ENCODE measurements at regions not wholly inside any gene's neighbourhood (a gene's known extent, or its start where the extent isn't known, plus 50 kb on each side); places are given as distances from the start of the nearest gene placed in this dataset.
"Not testable (repeated sequence)": the region's sequence is repeated elsewhere in the genome, so short reads cannot be mapped to it uniquely, and the experiment has no call there.

DNA sequence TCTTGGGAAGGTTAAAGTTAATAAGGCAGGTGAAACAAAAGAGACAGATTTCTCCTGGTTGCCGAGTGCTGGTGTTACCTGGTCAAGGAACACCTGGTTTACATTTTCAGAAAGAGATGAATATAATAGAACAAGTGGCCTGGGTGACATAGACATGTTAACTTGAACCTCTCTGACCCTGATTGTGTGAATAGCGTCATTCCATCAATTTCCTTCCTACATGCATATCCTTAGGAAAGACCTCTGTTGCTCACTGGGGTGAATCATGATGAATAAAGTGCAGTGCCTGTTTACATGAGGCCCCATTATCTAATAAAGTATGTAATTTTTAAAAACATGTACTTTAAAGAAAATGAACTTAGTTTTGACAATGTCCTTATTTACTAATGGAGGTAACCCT, 1822.9 kb upstream of the FLRT2 start:
- no peak overlapping the region for H3K4me3 ChIP-seq (replicated peaks; ENCODE audit: low read depth, low read length)
- DNase-seq (ENCODE audit: low read depth): no peak
- TF ChIP-seq, protein P1, sequence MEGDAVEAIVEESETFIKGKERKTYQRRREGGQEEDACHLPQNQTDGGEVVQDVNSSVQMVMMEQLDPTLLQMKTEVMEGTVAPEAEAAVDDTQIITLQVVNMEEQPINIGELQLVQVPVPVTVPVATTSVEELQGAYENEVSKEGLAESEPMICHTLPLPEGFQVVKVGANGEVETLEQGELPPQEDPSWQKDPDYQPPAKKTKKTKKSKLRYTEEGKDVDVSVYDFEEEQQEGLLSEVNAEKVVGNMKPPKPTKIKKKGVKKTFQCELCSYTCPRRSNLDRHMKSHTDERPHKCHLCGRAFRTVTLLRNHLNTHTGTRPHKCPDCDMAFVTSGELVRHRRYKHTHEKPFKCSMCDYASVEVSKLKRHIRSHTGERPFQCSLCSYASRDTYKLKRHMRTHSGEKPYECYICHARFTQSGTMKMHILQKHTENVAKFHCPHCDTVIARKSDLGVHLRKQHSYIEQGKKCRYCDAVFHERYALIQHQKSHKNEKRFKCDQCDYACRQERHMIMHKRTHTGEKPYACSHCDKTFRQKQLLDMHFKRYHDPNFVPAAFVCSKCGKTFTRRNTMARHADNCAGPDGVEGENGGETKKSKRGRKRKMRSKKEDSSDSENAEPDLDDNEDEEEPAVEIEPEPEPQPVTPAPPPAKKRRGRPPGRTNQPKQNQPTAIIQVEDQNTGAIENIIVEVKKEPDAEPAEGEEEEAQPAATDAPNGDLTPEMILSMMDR (IDR thresholded peaks at IDR 0.05; ENCODE audit: low read length, missing control alignments): no peak

DNA sequence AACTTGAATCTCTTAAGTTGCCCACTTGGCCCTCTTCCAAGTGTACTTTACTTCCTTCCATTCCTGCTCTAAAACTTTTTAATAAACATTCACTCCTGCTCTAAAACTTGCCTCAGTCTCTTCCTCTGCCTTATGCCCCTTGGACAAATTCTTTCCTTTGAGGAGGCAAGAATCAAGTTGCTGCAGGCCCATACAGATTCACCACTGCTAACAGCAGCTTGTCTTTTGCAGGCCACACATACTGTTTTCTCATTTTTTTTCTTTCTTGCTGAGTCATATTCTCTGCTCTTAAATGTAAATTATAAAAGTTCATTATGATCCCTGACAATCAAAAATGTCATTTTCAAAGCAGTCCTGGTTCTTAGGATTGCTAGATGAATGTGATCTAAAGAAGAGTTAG, 1820.8 kb upstream of the FLRT2 start:
- no peak for DNase-seq (ENCODE audit: low read depth)
- TF ChIP-seq, protein P1 (IDR thresholded peaks at IDR 0.05; ENCODE audit: low read length, missing control alignments): no peak
- no peak overlapping the region for H3K4me3 ChIP-seq (replicated peaks; ENCODE audit: low read depth, low read length)

DNA sequence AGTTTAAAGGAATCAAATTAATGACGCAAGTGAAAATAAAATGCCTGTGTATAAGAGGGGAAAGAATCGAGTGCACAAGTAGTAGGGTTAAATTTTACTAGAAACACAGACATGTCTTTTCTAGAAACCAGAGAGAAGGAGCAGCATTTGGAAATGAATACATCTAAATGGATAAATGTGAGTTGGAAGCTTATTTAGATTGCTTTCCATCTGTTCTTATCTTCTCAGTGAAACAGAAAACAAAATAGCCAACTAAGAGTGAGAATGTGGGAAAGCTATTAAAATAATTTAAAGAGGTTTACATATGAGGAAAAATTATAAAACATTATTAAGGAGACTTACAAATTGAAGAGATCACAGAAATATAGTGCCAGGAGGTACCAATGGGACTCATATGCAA, 1818.9 kb upstream of the FLRT2 start:
- TF ChIP-seq, protein P1 (IDR thresholded peaks at IDR 0.05; ENCODE audit: low read length, missing control alignments): no peak
- DNase-seq (ENCODE audit: low read depth): no peak
- H3K4me3 ChIP-seq (replicated peaks; ENCODE audit: low read depth, low read length): no peak overlapping the region

- no peak overlapping the region for H3K4me3 ChIP-seq (replicated peaks; ENCODE audit: low read depth, low read length)
- DNase-seq (ENCODE audit: low read depth): no peak
- TF ChIP-seq, protein P1 (IDR thresholded peaks at IDR 0.05; ENCODE audit: low read length, missing control alignments): no peak
Observed at GRCh38 chr14:83712418-83713129, 1817.4 kb upstream of the FLRT2 start.

GRCh38 chr14:83713732-83714131, 1816.2 kb upstream of the FLRT2 start:
- no peak for DNase-seq (ENCODE audit: low read depth)
- TF ChIP-seq, protein P1 (IDR thresholded peaks at IDR 0.05; ENCODE audit: low read length, missing control alignments): no peak

GRCh38 chr14:83714151-83714550, 1815.8 kb upstream of the FLRT2 start:
- no peak for DNase-seq (ENCODE audit: low read depth)
- TF ChIP-seq, protein P1 (IDR thresholded peaks at IDR 0.05; ENCODE audit: low read length, missing control alignments): no peak
- no peak overlapping the region for H3K4me3 ChIP-seq (replicated peaks; ENCODE audit: low read depth, low read length)

More at GRCh38 chr14:83713732-83714131, 1816.2 kb upstream of the FLRT2 start:
- H3K4me3 ChIP-seq (replicated peaks; ENCODE audit: low read depth, low read length): no peak overlapping the region

GRCh38 chr14:83719435-83719834, 1810.5 kb upstream of the FLRT2 start:
- not testable (repeated sequence) for H3K4me3 ChIP-seq (replicated peaks; ENCODE audit: low read depth, low read length); DNase-seq (ENCODE audit: low read depth)

Data from fibroblast of pulmonary artery (primary cell).